LNCAP (cell line): ENCODE measurements at regions not wholly inside any gene's neighbourhood (a gene's known extent, or its start where the extent isn't known, plus 50 kb on each side); places are given as distances from the start of the nearest gene placed in this dataset.

Experiments
- TF ChIP-seq, protein P1 (sequence below): fragments of 450-650 bp; IDR thresholded peaks from 2 replicates; pipeline ENCODE4 v1.5.1; 2017; ENCODE audit warnings: mild to moderate bottlenecking

DNA sequence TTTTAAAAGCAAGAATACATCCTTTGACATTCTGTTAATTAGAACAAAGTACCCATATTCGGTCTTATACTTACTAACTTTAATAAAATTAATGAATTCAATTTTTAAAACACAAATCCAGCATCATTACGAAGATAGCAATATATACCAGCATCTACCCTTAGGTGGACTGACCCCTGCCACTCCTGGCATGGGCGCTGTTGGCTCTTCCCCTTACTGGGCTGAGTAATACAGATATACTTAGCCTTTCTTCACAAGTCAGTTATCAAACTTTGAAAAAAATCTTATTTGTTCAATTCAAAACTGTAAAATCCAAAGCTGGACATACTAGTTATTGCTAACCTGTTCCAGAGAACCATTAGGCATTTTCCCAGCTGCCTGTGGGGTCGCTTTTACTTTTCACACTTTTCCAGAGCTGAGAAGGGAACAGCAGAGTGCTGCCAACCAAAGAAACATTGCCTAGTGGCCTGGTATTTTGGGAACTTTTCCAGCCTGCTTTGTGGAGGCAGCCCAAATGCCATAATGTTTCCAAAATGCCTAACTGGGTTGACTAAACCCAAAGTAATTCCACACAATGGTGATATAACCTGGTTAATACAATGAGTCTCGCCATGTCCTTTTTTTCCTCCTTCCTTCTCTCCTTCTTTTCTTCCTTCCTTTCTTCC lies 424.7 kb upstream of the ADGRL2 start:
- TF ChIP-seq, protein P1, sequence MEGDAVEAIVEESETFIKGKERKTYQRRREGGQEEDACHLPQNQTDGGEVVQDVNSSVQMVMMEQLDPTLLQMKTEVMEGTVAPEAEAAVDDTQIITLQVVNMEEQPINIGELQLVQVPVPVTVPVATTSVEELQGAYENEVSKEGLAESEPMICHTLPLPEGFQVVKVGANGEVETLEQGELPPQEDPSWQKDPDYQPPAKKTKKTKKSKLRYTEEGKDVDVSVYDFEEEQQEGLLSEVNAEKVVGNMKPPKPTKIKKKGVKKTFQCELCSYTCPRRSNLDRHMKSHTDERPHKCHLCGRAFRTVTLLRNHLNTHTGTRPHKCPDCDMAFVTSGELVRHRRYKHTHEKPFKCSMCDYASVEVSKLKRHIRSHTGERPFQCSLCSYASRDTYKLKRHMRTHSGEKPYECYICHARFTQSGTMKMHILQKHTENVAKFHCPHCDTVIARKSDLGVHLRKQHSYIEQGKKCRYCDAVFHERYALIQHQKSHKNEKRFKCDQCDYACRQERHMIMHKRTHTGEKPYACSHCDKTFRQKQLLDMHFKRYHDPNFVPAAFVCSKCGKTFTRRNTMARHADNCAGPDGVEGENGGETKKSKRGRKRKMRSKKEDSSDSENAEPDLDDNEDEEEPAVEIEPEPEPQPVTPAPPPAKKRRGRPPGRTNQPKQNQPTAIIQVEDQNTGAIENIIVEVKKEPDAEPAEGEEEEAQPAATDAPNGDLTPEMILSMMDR, result no peak

DNA sequence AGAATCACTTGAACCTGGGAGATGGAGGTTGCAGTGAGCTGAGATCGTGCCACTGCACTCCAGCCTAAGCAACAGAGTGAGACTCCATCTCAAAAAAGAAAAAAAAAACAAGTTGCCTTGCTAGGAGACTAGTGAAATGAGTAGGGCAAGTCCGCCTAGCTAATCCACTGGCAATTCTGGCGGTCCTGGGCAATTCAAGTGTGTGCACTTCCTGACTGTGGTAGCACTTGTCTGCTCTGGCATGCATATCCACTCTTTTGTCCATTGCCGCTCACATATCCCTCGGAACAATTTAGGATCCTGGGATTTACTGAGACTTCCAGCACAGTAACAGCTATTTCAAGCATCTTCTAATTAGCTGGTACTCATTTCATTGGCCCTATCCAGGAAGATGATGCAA lies 426.3 kb upstream of the ADGRL2 start:
- TF ChIP-seq, protein P1, result no peak

DNA sequence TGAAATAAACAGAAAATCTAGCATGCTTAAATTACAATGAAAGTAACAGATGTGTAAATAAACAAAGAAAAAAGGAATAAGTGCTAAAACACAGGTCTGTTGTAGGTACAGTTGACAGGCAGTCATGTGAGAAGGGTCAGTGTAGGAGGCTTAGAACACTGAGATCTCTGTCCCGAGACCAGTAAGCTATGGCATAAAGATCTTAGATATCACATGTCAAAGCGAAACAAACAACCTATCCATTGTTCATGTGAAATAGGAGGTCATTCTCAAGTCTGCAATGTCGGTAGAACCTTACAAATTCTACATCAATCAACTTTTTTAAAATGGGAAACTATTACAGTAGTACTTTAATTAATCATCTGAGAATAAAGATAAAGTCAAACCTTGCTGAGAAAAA lies 428.9 kb upstream of the ADGRL2 start:
- TF ChIP-seq, protein P1, result no peak

DNA sequence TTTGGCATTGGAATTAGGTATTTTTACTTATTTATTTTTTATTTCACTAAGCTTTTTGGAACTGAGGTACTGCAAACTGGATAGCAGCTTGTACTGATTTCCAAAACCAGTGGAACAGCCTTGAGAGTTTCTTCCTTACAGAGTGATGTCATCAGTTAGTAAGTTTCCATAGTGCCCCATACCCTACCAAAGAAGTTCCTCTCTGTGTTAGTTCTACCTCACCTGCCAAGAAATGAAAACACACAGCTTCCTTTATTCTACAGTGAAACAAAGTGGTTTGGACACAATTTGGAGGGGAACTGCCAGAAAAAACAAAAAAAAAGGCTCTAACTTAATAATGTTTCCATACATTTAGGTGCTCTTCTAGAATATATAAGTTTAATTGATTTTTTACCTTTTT lies 430.9 kb upstream of the ADGRL2 start:
- TF ChIP-seq, protein P1, result no peak

DNA sequence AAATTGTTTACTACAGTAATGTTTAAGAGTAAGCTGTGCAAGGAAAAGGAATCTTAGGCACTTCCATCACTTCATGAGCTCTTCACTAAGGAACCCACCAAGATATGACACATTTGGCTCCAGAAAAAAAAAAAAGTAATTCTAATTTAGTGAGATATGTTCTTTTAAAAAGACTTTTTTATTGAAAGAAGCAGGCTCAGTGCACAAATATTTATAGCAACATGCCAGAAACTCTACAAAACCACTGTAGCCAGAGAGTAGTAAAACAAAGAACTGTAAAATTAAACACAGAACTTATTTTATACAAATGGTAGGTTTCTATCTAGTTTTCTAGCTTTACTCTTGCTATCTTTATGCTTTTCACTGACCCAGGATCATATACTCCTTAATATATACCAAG lies 434.6 kb upstream of the ADGRL2 start:
- TF ChIP-seq, protein P1, result no peak

DNA sequence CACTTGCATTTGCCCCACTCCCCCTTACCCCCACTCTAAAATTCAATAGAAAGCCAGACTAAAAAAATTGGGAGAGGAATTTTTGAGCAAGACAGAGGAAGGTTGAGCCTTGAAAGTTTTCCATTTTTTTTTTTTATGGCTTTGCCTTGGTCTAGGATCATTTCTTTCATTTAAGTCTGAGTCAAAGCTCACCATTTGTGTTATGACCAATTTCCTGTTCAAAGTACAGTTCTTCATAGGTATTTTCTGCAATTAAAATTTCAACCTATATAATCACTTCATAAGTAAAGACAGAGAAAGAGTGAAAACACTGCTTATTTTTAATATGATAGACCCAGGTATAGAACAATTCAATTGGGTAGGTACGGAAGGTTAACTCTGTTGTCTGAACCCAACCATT lies 436.6 kb upstream of the ADGRL2 start:
- TF ChIP-seq, protein P1, result no peak

DNA sequence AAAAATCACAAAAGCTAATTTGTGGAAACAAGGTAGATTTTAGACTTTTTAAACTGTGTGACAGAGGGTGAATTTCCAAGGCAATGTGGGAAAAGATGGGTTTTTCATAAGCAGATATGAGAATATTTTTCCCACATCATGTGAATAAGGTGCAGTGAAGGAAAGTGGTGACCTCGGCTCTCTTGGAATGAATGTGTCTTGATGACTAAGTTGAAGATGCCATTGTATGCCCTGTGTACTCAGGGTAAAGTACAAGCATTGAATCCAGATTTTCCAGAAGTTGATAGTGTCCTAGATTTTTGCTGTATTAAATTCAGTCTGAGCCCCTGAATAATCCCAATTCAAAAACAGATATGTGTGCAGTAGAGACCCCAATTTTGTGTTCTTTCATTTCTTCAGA lies 442.6 kb upstream of the ADGRL2 start:
- TF ChIP-seq, protein P1, result no peak

DNA sequence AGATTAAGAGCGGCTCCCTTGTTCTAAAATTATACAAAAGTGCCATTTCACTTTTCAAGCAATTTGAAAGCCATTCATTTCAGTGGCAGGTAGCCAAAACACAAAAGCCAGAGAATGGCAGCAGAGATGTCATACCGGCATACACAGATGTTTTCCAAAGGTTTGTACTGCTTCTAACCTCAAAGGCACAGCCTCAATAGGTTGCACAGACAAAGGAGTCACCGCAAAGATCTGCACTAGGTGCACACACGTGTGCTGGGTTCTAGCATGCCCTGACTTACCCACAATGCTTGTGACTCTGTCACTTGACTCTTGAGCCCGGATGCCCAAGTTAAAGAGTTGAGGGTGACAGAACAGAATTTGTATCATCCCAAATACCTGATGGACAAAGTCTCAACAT lies 448.9 kb upstream of the ADGRL2 start:
- TF ChIP-seq, protein P1, result no peak
